Astrocyte (in vitro differentiated cells and primary cell): ENCODE measurements at regions not wholly inside any gene's neighbourhood (a gene's known extent, or its start where the extent isn't known, plus 50 kb on each side); places are given as distances from the start of the nearest gene placed in this dataset.

ENCODE experiments used
- EZH2 ChIP-seq: IDR thresholded peaks from 2 replicates; pipeline ENCODE4 v1.6.1; 2012; ENCODE audit warnings: mild to moderate bottlenecking, low read length, inconsistent platforms; ENCODE audit not compliant: insufficient read depth
- TF ChIP-seq, protein P1 (sequence below): IDR thresholded peaks from 2 replicates; pipeline ENCODE4 v1.5.1; 2011; ENCODE audit warnings: low read depth, mild to moderate bottlenecking, inconsistent platforms, low read length, moderate library complexity; ENCODE audit not compliant: insufficient read depth

DNA sequence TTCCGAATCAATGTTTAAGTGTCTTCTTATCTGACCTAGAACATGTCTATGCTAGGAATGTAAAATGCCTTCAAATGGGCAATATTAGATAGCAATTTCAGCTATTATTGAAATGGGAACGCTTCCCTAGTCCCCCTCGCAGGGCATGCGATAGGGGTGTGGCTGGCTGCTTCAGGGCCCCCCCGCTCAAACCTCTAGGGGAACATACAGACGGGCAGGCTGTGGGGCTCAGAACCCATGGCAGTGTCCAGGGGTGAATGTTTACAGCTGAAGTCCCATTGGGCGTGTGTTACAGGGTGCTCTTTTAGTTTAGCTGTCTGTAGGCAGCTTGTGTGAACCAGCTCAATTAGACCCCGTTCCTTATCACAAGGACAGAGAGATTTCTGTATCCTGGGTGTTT is 315.9 kb downstream of the DSEL start:
- TF ChIP-seq, protein P1, sequence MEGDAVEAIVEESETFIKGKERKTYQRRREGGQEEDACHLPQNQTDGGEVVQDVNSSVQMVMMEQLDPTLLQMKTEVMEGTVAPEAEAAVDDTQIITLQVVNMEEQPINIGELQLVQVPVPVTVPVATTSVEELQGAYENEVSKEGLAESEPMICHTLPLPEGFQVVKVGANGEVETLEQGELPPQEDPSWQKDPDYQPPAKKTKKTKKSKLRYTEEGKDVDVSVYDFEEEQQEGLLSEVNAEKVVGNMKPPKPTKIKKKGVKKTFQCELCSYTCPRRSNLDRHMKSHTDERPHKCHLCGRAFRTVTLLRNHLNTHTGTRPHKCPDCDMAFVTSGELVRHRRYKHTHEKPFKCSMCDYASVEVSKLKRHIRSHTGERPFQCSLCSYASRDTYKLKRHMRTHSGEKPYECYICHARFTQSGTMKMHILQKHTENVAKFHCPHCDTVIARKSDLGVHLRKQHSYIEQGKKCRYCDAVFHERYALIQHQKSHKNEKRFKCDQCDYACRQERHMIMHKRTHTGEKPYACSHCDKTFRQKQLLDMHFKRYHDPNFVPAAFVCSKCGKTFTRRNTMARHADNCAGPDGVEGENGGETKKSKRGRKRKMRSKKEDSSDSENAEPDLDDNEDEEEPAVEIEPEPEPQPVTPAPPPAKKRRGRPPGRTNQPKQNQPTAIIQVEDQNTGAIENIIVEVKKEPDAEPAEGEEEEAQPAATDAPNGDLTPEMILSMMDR: no peak
- TF ChIP-seq EZH2: no peak
